ENCODE measurements at regions not wholly inside any gene's neighbourhood (a gene's known extent, or its start where the extent isn't known, plus 50 kb on each side); places are given as distances from the start of the nearest gene placed in this dataset.
"Not testable (repeated sequence)": the region's sequence is repeated elsewhere in the genome, so short reads cannot be mapped to it uniquely, and the experiment has no call there.

DNA sequence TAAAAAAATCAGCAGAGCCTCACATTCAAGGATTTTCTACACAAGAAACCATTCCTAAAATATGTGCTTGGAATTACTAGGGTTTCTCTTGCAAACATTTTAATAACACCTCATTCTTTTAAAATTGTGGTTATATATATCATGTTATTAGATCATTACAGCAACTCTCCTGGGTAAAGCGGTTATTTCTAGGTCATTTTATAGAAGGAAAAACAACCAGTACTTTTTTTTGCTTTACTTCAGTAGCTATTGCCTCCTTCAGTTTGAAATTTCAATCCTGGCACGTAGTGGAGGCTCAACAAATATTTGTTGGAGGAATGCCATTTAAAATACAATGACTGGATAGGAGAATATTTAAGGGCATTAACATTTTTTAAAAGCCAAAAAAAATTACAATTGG, 220.6 kb downstream of the CDRT15L2 start:
- ChIA-PET CTCF (no interaction called here), POLR2A (no interaction called here)
- H3K36me3 Mint-ChIP-seq (ENCODE audit: insufficient read depth, unreplicated experiment): no peaks in the 10 kb centered on the region
- DNase-seq: no peak
- Histone ChIP-seq H3K27me3 (replicated peaks; ENCODE audit: control insufficient read depth, insufficient read depth, low read length) (no peaks in the 10 kb centered on the region), H3K9me3 (no peaks in the 10 kb centered on the region), H3K4me1 (no peaks in the 10 kb centered on the region), H3K4me3 (ENCODE audit: low read depth, low read length) (no peak overlapping the region), H3K36me3 (ENCODE audit: control insufficient read depth, insufficient read depth, low read length) (no peaks in the 10 kb centered on the region)
- H3K27me3 Mint-ChIP-seq (ENCODE audit: insufficient read depth, unreplicated experiment): no peaks in the 10 kb centered on the region
- H3K27ac Mint-ChIP-seq (ENCODE audit: unreplicated experiment): no peak overlapping the region
- no peak overlapping the region for H3K4me3 Mint-ChIP-seq (ENCODE audit: unreplicated experiment)
- no peaks in the 10 kb centered on the region for H3K4me1 Mint-ChIP-seq (ENCODE audit: low read depth, unreplicated experiment)
- intact Hi-C loops (cut with micrococcal nuclease; ENCODE audit: unreplicated experiment): loop anchor here (2.0 kb wide), 1 partner anchor 49 kb away; no protein-coding TSS in a partner anchor
- TF ChIP-seq CTCF (IDR thresholded peaks at IDR 0.05; ENCODE audit: insufficient read depth in 1 of 2, low read depth in 1 of 2, low read length in 1 of 2, severe bottlenecking in 1 of 2, unreplicated experiment in 1 of 2): no peak
- BruUV-seq (replicated peaks): no TSS peak
- no peaks in the 10 kb centered on the region for H3K9me3 Mint-ChIP-seq (ENCODE audit: unreplicated experiment)

GRCh38 chr17:20805751-20806150, 226.2 kb downstream of the CDRT15L2 start:
- ChIA-PET POLR2A (no interaction called here), CTCF (no interaction called here)
- H3K9me3 ChIP-seq: no peaks in the 10 kb centered on the region; the same call in 1 of the 2 replicates
- no peaks in the 10 kb centered on the region for H3K27me3 ChIP-seq (replicated peaks; ENCODE audit: control insufficient read depth, insufficient read depth, low read length)
- Mint-ChIP-seq H3K36me3 (ENCODE audit: insufficient read depth, unreplicated experiment) (no peaks in the 10 kb centered on the region), H3K9me3 (ENCODE audit: unreplicated experiment) (no peaks in the 10 kb centered on the region), H3K27me3 (ENCODE audit: insufficient read depth, unreplicated experiment) (no peaks in the 10 kb centered on the region), H3K27ac (ENCODE audit: unreplicated experiment) (no peak overlapping the region), H3K4me1 (ENCODE audit: low read depth, unreplicated experiment) (no peaks in the 10 kb centered on the region), H3K4me3 (ENCODE audit: unreplicated experiment) (no peak overlapping the region)
- intact Hi-C loops (cut with micrococcal nuclease; ENCODE audit: unreplicated experiment): no loop called here
- BruUV-seq (replicated peaks): no TSS peak
- TF ChIP-seq CTCF (IDR thresholded peaks at IDR 0.05; ENCODE audit: insufficient read depth in 1 of 2, low read depth in 1 of 2, low read length in 1 of 2, severe bottlenecking in 1 of 2, unreplicated experiment in 1 of 2): no peak
- H3K36me3 ChIP-seq (ENCODE audit: control insufficient read depth, insufficient read depth, low read length): no peaks in the 10 kb centered on the region
- H3K4me3 ChIP-seq (ENCODE audit: low read depth, low read length): no peak overlapping the region
- no peak for DNase-seq
- H3K4me1 ChIP-seq: no peaks in the 10 kb centered on the region

GRCh38 chr17:20807566-20807965, 228.0 kb downstream of the CDRT15L2 start:
- H3K27ac Mint-ChIP-seq (ENCODE audit: unreplicated experiment); BruUV-seq (replicated peaks); intact Hi-C loops (cut with micrococcal nuclease; ENCODE audit: unreplicated experiment); H3K4me1 ChIP-seq; H3K36me3 Mint-ChIP-seq (ENCODE audit: insufficient read depth, unreplicated experiment); H3K4me3 Mint-ChIP-seq (ENCODE audit: unreplicated experiment); H3K36me3 ChIP-seq (ENCODE audit: control insufficient read depth, insufficient read depth, low read length); H3K27me3 Mint-ChIP-seq (ENCODE audit: insufficient read depth, unreplicated experiment); H3K4me1 Mint-ChIP-seq (ENCODE audit: low read depth, unreplicated experiment); H3K27me3 ChIP-seq (replicated peaks; ENCODE audit: control insufficient read depth, insufficient read depth, low read length); CTCF ChIA-PET; POLR2A ChIA-PET; H3K9me3 ChIP-seq; DNase-seq; H3K4me3 ChIP-seq (ENCODE audit: low read depth, low read length); H3K9me3 Mint-ChIP-seq (ENCODE audit: unreplicated experiment): not testable (repeated sequence)

DNA sequence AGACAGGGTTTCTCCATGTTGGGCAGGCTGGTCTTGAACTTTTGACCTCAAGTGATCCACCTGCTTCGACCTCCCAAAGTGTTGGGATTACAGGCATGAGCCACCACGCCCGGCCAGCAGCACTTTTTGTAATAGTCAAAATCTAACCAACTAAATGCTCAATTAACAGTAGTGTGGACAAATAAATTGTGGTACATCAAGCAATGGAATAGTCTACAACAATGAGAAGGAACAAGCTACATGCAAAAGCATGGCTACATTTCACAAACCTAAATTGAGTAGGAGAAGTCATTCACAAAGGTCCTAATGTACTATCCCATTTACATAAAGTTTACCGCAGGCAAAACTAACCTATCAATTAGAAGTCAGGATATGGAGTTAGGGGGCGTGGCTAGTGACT, 227.4 kb downstream of the USP22 start:
- CTCF ChIA-PET: not testable (repeated sequence)

More for the DNA sequence above, 227.4 kb downstream of the USP22 start:
- H3K4me3 ChIP-seq (ENCODE audit: low read depth, low read length); H3K9me3 ChIP-seq; POLR2A ChIA-PET; H3K4me1 ChIP-seq; H3K27me3 ChIP-seq (replicated peaks; ENCODE audit: control insufficient read depth, insufficient read depth, low read length); BruUV-seq (replicated peaks); DNase-seq; H3K4me3 Mint-ChIP-seq (ENCODE audit: unreplicated experiment); H3K27ac Mint-ChIP-seq (ENCODE audit: unreplicated experiment); H3K9me3 Mint-ChIP-seq (ENCODE audit: unreplicated experiment); H3K36me3 ChIP-seq (ENCODE audit: control insufficient read depth, insufficient read depth, low read length); intact Hi-C loops (cut with micrococcal nuclease; ENCODE audit: unreplicated experiment); H3K4me1 Mint-ChIP-seq (ENCODE audit: low read depth, unreplicated experiment); H3K36me3 Mint-ChIP-seq (ENCODE audit: insufficient read depth, unreplicated experiment): not testable (repeated sequence)
- H3K27me3 Mint-ChIP-seq (ENCODE audit: insufficient read depth, unreplicated experiment): peaks cover 11% of the 10 kb centered on the region
